DND-41 (cell line): ENCODE measurements at regions not wholly inside any gene's neighbourhood (a gene's known extent, or its start where the extent isn't known, plus 50 kb on each side); places are given as distances from the start of the nearest gene placed in this dataset.

ENCODE experiments used
- ATAC-seq: fragments of 200-7000 bp; cut with Tn5 transposase; 3 replicates; pipeline ENCODE4 v1.9.1; 2021; ENCODE audit warnings: low read depth; ENCODE audit not compliant: insufficient read depth
- DNase-seq: peaks from one replicate; pipeline ENCODE4 v3.0.0-alpha.2; 2020
- H2AFZ ChIP-seq: 2 replicates; pipeline ENCODE4 v1.6.0; 2012; ENCODE audit warnings: low read depth, low read length
- H3K27ac ChIP-seq: 2 replicates; pipeline ENCODE4 v1.5.1; 2012; ENCODE audit warnings: low read length, inconsistent platforms
- H3K27me3 ChIP-seq: fragments of 200-600 bp; sonication (generic); 2 replicates; pipeline ENCODE4 v1.6.0; 2012; ENCODE audit warnings: low read length, mild to moderate bottlenecking, inconsistent platforms; ENCODE audit not compliant: insufficient read depth, poor library complexity
- H3K36me3 ChIP-seq: 2 replicates; pipeline ENCODE4 v1.5.1; 2012; ENCODE audit warnings: low read length, inconsistent platforms; ENCODE audit not compliant: insufficient read depth
- H3K4me1 ChIP-seq: 2 replicates; pipeline ENCODE4 v1.5.1; 2012; ENCODE audit warnings: mild to moderate bottlenecking, low read length; ENCODE audit not compliant: insufficient read depth
- H3K4me2 ChIP-seq: 2 replicates; pipeline ENCODE4 v1.6.0; 2012; ENCODE audit warnings: mild to moderate bottlenecking, moderate library complexity, low read length, inconsistent platforms; ENCODE audit not compliant: insufficient read depth
- H3K4me3 ChIP-seq, 2 experiments: fragments of 200-600 bp in 1 of 2; shearing (Covaris generic) in 1 of 2; 2 replicates each; pipeline ENCODE4 v1.5.1; 2012 to 2016; ENCODE audit warnings: inconsistent platforms in 2 of 2, low read length in 2 of 2, mild to moderate bottlenecking in 2 of 2, low read depth in 1 of 2, moderate library complexity in 1 of 2
- H3K79me2 ChIP-seq: 2 replicates; pipeline ENCODE4 v1.6.0; 2012; ENCODE audit warnings: low read length, inconsistent platforms; ENCODE audit not compliant: insufficient read depth
- H3K9ac ChIP-seq: 2 replicates; pipeline ENCODE4 v1.6.0; 2012; ENCODE audit warnings: low read depth, mild to moderate bottlenecking, inconsistent platforms, low read length, moderate library complexity
- H3K9me3 ChIP-seq: 2 replicates; pipeline ENCODE4 v1.5.1; 2012; ENCODE audit warnings: low read length, moderate library complexity, mild to moderate bottlenecking, inconsistent platforms; ENCODE audit not compliant: insufficient read depth, severe bottlenecking
- H4K20me1 ChIP-seq: 2 replicates; pipeline ENCODE4 v1.6.0; 2012; ENCODE audit warnings: low read length; ENCODE audit not compliant: insufficient read depth
- CTCF ChIP-seq: IDR thresholded peaks from 2 replicates; pipeline ENCODE4 v1.5.1; 2012; ENCODE audit warnings: borderline replicate concordance, low read length, moderate library complexity, mild to moderate bottlenecking; ENCODE audit not compliant: poor library complexity, severe bottlenecking; ENCODE audit errors: extremely low read depth
- EZH2 ChIP-seq: IDR thresholded peaks from 3 replicates; pipeline ENCODE4 v1.6.1; 2012; ENCODE audit warnings: borderline replicate concordance, low read depth, mild to moderate bottlenecking, moderate library complexity, low read length, inconsistent platforms; ENCODE audit not compliant: severe bottlenecking

- no peak for DNase-seq
- TF ChIP-seq EZH2 (no peak), CTCF (no peak)
- no peaks in the 10 kb centered on the region for H3K79me2 ChIP-seq
- no peaks in the 10 kb centered on the region for H3K27me3 ChIP-seq
- no peak overlapping the region for H3K4me2 ChIP-seq
- ATAC-seq = no peak
- no peak overlapping the region for H3K27ac ChIP-seq
- H3K4me1 ChIP-seq = no peaks in the 10 kb centered on the region
- no peaks in the 10 kb centered on the region for H4K20me1 ChIP-seq
- no peak overlapping the region for H3K4me3 ChIP-seq
- no peak overlapping the region for H3K9ac ChIP-seq
- H3K36me3 ChIP-seq = no peaks in the 10 kb centered on the region
- H3K9me3 ChIP-seq = no peaks in the 10 kb centered on the region
- H2AFZ ChIP-seq = no peak overlapping the region
These were observed 74.7 kb downstream of the LPAR4 start for GRCh38 chrX:78822157-78822690.

- H3K9ac ChIP-seq = no peak overlapping the region
- H3K4me3 ChIP-seq = no peak overlapping the region
- no peak for TF ChIP-seq CTCF
- TF ChIP-seq EZH2 = no peak
- H3K79me2 ChIP-seq = no peaks in the 10 kb centered on the region
- no peak overlapping the region for H3K4me2 ChIP-seq
- H3K27ac ChIP-seq = no peak overlapping the region
- no peak overlapping the region for H2AFZ ChIP-seq
- H3K9me3 ChIP-seq = no peaks in the 10 kb centered on the region
- H3K27me3 ChIP-seq = no peaks in the 10 kb centered on the region
- ATAC-seq (no peak), DNase-seq (no peak)
- no peaks in the 10 kb centered on the region for H3K36me3 ChIP-seq
- H3K4me1 ChIP-seq = no peaks in the 10 kb centered on the region
- no peaks in the 10 kb centered on the region for H4K20me1 ChIP-seq
These were observed 84.0 kb downstream of the LPAR4 start for GRCh38 chrX:78831523-78831922.

GRCh38 chrX:78838709-78839108 is 91.2 kb downstream of the LPAR4 start:
- ATAC-seq = no peak

More at GRCh38 chrX:78838709-78839108, 91.2 kb downstream of the LPAR4 start:
- H3K79me2 ChIP-seq = no peaks in the 10 kb centered on the region
- H3K4me3 ChIP-seq = no peak overlapping the region
- no peak for TF ChIP-seq EZH2
- no peak for TF ChIP-seq CTCF
- no peaks in the 10 kb centered on the region for H3K36me3 ChIP-seq
- no peak for DNase-seq
- H4K20me1 ChIP-seq = no peaks in the 10 kb centered on the region
- no peak overlapping the region for H3K9ac ChIP-seq
- H3K4me2 ChIP-seq = no peak overlapping the region
- H2AFZ ChIP-seq = no peak overlapping the region
- H3K27me3 ChIP-seq = no peaks in the 10 kb centered on the region
- no peak overlapping the region for H3K27ac ChIP-seq
- no peaks in the 10 kb centered on the region for H3K9me3 ChIP-seq
- H3K4me1 ChIP-seq = no peaks in the 10 kb centered on the region
